Right renal cortex interstitium (tissue), 3 donors: ENCODE measurements at regions not wholly inside any gene's neighbourhood (a gene's known extent, or its start where the extent isn't known, plus 50 kb on each side); places are given as distances from the start of the nearest gene placed in this dataset.

Experiments used
- DNase-seq, 3 donors: peaks; one replicate each; pipeline ENCODE4 v3.0.0-alpha.2; 2013; ENCODE audit warnings: low read depth in 3 of 3, low spot score in 2 of 3

DNA sequence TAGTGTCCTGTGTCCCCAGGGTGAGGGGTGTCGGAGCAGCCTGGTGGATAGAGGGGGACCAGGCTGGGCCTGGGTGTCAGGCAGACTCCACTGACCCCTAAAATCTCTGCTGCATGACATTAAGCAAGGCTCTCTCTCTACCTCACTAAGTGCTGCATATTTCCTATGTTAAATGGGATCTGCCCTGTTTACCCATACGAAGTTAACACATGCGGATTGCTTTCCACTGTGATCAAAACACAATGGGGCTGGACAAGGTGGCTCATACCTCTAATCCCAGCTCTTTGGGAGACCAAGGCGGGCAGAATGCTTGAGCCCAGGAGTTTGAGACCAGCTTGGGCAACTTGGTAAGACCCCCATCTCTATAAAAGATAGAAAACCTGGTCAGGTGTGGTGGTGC lies 426.2 kb downstream of the MIAT start:
- DNase-seq = no peak

DNA sequence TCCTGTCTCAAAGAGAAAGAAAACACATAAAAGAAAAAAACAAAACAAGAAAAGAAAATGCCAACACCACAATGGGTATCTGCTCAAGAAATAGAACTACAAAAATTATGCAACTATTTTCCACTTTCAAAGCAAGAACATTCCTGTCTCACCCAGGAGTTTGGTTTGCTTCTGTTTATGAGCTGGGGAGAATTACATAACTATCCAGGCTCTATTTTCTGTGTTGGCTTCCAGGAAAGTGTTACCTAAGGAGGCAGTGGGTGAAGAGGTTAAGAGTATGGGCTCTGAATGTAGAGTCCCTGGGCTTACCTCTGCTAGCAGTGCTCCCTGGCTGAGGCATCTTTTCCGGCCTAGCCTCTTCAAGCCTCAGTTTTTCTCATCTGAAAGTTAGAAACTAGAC lies 426.7 kb downstream of the MIAT start:
- DNase-seq = no peak

DNA sequence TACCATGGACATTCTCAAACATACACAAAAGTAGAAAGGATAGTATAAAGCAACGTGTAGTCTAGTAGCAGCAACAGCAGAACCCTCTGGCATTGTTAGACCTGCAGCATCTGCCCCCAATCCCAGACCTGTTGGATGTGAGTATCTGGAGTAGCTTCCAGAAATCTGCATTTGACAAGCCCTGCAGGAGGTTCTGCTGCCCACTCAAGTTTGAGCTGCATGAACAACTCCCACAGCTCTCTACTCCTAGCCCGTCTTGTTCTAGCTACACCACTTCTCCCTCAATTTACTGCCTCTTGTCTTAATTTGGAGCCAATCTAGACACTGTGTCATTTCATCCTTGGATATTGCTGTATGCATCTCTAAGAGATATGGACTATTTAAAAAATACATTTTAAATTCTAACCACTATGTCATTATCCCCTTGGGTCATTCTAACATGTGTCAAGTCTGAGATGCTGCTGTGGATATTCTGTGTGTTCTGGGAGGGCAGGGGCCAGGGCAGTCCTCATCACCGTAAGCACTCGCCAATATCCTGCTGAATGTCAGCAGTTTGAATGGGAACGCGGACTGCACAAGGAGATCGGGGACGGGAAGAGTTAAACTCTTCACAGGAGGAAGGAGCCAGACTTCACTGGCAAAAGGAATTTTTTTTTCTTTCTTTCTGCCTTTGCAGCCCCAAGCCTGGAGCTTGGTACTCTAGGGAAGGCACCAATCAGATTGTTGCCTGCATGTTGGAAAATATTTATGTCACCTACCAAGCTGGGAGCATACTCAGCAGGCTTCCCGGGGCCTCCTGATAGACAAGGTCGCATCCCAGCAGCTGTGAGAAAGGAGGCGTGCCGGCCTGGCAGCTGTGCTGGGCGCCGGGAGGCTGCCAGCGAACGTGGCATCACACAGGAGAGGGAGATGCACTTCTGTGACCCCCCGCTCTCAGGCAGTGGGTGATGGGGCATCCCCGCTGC lies 429.0 kb downstream of the MIAT start:
- no peak for DNase-seq

DNA sequence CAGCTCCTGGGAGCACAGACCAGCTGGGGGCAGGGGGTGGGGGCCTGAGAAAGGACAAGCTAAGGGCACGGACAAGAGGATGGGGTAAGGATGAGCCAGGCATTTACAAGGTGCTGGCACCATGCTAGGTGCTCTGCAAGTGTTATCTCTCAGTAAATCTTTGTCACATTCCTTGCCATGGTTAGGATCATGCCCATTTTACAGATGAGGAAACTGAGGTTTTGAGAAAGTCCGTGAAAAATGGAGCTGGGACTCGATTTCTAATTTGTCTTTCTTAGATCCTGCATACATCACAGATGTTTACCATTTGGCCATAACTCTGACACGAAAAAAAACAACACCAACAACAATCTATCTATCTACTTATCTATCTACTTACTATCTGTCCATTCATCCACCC lies 429.7 kb downstream of the MIAT start:
- DNase-seq = no peak

DNA sequence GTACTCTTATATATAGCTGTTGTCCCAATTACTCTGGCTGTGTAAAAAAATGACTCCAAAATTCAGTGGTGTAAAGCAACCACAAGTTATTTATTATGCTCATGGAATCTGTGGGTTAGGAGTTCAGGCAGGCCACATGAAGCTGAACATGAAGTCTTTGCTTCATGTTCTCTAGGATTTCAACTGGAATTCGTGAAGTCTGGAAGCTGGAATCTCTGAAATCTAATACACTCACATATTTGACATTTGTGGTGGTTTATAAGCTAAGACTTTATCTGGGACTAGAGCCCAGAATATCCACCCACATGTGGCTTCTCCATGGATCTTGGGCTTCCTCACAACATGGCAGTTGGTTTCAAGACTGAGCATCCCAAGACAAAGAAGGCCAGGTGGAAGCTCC lies 430.6 kb downstream of the MIAT start:
- DNase-seq = no peak

DNA sequence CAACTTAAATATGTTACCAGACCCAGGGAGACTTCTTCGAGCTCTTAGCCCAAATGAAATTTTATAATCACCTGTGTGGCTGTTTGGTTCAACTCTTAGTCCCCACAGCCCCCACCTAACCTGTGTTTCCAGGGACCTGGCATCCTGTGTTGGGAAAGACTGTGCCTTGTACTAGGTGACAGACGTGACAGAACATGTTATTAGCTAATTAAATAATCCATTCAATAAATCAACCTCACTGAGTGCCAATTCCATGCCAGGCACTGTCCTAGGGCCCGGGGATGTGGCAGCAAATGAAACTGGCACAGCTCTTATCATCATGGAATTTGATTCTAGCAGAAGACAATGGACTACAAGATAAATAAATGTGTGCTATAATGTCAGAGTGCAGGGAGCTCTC lies 431.9 kb downstream of the MIAT start:
- no peak for DNase-seq

DNA sequence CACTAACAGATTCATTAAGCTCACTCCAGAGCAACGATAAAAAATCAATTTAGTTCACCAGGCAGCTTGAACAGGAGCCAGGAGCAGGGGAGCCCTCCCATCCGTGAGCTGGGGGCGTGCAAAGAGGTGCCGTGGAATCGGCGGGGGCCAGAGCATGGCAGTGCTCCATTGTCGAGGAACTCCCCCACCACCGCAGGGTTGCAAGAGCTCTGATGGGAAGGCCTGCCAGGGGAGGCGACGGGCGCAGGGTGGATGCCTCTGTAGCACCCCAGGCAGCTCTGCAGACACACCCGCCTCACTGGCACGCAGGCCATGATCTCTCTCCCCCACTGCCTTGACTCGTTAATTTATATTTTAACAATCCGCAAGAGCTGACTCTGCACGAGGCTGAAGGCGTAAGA lies 433.2 kb downstream of the MIAT start:
- DNase-seq = no peak

DNA sequence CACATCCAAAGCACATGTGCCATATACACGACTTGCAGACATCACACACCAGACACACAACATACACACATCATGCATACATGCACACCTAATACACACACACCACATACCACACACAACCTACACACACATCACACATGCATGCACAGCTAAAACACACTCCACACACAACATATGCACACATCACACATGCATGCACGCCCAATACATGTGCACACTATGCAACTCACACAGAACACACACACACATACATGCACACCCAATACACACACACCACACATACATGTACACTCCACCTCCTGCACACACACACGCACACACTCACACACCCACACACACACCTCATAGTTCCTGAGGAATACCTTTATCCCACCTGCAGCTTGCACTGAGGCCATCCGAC lies 436.0 kb downstream of the MIAT start:
- DNase-seq = no peak

DNA sequence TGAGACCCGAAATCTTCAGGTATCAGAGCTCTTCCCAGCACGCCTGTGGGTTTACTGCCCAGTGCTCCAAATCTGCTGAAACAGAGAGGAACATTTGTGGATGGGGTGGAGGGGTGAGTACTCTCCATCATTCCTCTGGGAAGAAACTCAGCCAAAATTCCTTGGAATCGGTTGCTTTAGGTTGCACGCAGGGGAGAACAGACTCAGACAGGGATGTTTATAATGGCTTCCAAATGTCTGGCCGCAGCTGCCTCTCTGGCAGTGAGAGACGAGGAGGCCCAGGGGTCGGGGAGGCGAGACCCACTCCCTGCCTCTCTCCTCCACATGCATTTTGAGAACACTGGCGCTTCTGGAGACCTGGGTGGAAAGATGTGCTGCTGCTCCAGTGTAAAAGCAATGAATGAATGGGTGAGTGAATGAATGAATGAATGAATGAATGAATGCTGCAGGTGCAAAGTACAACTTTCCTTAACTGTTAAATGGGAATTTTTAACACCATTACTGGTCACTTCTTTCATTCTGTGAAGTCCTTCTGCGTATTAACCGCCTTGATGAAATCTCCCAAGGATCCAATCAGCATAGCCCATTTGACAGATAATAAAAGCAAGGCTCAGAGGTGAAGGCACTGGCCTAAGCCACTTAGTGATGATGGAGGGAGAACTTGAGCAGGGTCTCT lies 437.4 kb downstream of the MIAT start:
- no peak for DNase-seq

DNA sequence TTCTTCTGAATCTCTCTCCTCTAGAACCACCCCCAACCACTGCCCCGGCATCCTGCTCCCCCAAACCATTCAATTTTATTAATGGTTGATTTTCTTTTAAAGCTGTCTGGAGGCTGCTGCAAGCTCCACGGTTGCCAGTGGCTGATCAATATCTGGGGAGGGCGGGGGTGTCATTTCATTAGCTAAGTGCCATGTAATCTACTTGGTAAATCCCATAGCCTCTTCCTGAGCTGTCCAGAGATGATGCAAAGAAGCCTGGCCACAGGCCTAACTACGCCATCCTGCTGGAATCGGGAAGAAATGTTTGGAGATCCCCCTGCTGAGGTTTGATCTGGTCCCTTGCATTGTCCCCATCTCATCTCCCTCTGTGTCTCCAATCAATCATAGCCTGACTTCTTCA lies 440.1 kb downstream of the MIAT start:
- DNase-seq = no peak

DNA sequence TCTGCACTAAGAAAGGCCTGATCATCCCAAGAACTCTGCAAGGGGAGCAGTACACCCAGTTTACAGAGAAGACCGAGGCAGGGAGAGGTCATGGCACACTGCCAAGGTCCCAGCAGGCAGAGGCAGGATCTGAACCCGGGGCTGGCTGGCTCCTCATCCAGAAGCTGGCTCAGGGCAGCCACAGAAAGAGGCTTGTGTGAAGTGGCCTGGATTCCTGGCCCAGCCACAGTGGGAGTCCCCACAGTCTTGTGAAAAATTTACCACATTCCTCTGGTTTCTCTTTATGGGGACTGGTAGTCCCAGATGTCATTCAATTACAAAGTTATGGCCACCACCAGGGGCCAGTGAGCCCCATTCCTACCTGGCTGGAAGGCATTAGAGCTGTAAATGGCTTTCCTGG lies 440.5 kb downstream of the MIAT start:
- no peak for DNase-seq

DNA sequence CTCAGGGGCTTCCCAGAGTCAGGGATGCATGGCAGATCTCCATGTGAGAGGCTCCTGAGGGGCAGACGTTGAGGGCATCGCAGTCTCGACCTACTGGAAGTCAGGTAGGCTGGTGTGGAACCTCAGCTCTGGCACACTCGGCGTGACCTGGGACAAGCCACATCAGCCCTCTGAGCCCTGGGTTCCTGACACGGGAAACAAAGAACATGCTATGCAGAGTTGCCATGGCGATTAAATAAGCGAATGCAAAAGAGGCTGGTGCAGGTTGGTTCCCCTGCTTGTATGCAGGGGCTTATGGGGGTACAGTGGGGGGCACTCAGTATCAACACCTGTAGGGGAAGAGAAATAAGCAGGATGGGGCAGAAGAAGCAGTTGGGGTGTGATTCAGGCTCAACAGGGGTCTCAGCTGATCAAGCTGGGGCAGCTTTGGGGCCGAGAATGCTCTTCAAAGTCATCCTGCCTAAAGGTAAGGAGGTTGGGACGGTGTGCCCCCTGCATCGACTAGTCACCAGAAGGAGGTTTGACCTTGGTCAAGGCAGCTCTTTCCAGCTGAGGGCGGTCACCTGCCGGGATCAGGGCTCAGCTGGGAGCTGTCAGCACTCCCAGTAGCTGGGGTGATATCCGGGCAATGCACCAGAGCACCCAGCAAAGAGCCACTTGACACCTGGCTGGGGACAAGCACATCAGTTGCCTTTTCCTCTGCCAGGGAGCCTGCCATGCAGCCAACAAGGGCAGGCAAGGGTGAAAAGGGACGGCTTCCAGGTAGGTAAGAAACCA lies 442.7 kb downstream of the MIAT start:
- DNase-seq = no peak

DNA sequence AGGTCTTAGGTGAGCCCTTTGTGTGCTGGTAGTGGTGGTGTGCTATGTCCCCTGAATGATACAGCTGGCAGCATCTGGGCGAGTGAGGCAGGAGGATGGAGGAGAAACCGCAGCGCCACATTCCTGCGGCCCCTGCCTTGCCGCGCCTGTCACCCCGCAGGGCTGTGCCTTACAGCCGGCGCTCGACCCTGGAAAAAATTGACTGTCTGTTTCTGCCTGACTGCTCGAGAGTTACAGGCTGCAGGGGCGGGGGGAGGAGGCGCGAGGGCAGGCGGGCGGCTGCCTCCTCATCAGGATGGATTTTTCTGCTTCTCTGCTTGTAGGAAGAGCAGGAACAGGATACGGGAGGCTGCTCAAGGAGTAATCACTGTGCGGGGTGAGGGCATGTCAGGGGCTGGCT lies 443.4 kb downstream of the MIAT start:
- DNase-seq = peak; percentile 31 to 74 (median 47)

DNA sequence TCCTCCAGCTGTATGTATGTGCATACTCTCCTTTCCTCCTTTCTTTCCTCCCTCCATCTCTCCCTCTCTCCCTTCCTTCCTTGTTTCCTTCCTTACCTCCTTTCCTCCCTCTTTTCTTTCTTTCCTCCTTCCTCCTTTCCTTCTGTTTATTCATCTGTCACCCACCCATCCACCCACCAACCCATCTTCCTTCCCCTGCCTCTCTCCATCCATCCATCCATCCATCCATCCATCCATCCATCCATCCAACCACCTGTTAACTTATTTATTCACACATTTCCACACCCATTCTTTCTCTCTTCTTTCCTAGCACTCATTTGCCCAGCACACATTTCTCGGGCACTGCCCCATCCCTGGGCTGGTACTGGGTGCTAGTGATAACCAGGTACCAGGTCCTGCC lies 443.9 kb downstream of the MIAT start:
- no peak for DNase-seq

DNA sequence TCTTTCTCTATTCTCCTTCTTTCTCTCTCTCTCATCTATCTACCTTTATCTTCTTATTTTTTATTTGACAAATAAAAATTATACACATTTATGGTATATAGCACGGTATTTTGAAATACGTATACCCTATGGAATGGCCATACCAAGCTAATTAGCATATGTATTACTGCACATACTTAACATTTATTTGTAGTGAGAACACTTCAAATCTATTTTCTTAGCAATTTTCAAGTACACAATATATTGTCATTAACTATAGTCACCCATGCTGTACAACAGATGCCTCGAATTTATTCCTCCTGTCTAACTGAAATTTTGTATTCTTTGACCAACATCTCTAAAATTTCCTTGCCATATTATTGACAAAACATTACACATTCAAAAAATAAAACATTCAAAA lies 447.1 kb downstream of the MIAT start:
- no peak for DNase-seq

DNA sequence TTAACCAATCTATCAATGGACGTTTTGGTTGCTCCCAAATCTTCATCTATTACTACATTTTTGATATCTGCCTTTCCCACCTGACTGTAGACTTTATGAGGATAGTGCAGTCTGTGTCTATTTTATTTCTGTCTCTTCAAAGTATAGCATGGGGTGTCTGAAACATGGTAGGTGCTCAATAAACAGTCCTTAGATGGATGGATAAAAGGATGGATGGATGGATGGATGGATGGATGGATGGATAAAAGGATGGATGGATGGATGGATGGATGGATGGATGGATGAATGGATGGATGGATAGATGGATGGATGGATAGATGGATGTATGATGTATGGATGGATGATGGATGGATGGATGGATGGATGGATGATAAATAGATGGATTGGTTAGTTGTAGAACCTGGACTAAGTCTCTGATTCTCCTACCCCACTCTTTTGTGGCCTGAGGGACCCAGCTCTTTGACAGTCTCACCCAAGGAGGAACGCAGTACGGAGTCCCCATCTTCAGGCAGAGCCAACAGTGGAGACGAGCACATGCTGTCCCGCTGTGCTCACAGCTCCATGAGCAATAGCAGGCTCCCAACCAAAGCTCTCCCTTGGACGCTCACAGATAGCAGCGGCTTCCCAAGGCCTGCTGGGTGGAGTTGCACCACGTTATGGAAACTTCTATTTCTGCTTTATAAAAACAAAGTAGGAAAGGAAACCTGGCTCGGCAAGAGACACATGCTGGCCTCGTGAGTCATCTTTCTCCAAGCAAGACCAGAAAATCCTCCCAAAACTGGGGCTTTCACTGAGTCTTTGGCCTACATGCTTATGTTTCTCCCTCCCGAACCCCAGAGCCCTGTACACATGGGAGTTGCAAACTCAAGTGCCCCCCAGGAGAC lies 448.0 kb downstream of the MIAT start:
- DNase-seq = no peak

DNA sequence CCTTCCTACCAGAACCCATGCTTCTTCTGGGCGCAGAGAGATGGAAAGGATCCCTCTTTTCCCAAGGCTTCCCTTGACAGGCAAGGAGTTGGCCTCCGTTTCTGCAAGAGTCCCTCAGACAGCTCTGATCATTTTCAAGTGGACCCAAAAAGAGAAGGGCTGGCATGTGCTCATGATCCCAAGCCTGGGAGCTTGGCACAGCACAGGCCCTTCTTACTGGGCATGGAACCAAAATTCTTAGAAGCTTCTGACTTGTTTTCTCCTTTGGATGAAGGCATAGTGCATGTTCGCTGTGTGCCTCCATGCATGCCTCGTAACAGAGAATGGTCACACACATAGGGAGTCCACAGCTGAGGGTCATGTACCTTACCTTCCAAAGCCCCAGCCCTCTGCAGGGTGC lies 449.6 kb downstream of the MIAT start:
- no peak for DNase-seq

DNA sequence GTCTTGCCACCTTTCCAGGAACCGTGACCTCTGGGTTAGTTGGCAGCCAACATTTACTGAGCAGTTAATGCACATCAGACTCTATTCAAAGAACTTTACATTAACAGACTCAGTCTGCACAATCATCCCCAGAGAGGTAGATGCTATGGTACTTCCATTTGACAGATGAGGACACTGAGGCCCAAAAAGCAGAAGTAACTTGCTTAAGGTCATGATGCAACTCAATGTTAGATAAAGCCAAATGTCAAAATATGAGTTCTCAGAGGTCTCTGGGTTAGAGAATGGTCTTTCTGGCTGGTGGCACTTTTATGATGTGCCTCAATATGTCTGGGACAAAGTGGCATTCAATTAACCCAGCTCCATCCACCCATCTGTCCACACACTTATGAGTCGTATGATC lies 450.0 kb downstream of the MIAT start:
- DNase-seq = no peak

DNA sequence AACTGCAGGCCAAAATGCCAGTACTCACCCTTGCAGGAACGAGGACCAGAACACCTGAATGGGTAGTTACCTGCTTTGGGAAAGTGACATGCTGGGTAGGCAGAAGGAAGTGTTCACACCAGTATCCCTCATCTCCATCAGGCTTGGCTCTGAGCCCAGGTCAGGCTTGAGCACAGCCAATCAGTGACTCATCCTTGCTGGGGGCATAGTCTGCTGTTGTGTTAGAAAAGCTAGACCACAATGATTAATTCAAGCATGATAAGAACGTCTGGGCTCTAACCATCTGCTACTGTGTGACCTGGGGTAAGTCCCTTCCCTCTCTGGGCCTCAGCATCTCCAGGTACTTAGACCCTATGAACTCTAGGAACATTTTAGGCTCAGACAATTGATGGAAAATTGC lies 450.4 kb downstream of the MIAT start:
- no peak for DNase-seq

DNA sequence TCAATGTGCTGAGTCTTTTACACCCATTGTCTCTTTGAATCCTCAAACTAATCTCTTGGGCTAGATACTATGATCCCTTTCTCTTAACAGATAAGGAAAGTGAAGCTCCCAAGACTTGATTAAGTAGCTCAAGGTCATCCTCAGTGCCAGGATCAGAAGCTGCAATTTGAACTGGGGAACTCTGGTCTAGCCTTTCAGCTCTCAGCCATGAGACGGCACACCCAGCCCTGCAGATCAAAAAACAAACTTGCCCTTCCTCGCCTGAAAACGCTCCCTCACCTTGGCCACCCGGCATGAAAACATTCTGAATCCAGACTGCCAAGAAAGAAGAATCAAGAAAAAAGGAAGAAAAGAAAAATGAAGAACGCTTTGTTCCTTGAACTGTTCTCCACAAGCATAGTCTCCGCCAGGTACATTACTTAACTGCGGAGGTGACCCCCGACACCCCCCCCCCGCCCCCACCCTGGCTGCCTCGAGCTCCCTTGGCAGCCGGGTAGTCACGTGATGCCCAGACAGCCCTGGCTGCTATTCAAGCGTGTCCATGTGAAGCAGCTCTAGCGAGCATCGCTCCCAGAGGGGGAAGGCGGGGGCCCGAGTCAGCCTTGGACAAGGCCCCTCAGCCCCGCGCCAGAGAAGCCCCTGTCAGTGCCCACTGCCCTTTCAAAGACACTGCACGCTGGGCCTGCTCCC lies 451.2 kb downstream of the MIAT start:
- no peak for DNase-seq
